Mucosa of rectum (tissue), 2 donors: ENCODE measurements at regions not wholly inside any gene's neighbourhood (a gene's known extent, or its start where the extent isn't known, plus 50 kb on each side); places are given as distances from the start of the nearest gene placed in this dataset.

Experiments used
- H3K27ac ChIP-seq, 2 donors: one replicate each; pipeline ENCODE4 v1.7.0; 2013; ENCODE audit warnings: inconsistent platforms in 2 of 2, low read depth in 2 of 2, low read length in 2 of 2
- H3K27me3 ChIP-seq, 2 donors: one replicate each; pipeline ENCODE4 v1.7.0; 2013; ENCODE audit warnings: low read length in 2 of 2; ENCODE audit not compliant: control insufficient read depth in 2 of 2, insufficient read depth in 2 of 2
- H3K36me3 ChIP-seq, 2 donors: one replicate each; pipeline ENCODE4 v1.7.0; 2013; ENCODE audit warnings: low read length in 2 of 2; ENCODE audit not compliant: control insufficient read depth in 2 of 2, insufficient read depth in 2 of 2
- H3K4me1 ChIP-seq, 2 donors: one replicate each; pipeline ENCODE4 v1.7.0; 2013; ENCODE audit warnings: low read length in 2 of 2, mild to moderate bottlenecking in 1 of 2; ENCODE audit not compliant: control insufficient read depth in 2 of 2, insufficient read depth in 2 of 2
- H3K4me3 ChIP-seq, 2 donors: one replicate each; pipeline ENCODE4 v1.7.0; 2013; ENCODE audit warnings: low read length in 2 of 2
- H3K9ac ChIP-seq, 2 donors: one replicate each; pipeline ENCODE4 v1.7.0; 2013; ENCODE audit warnings: low read length in 2 of 2, low read depth in 1 of 2, mild to moderate bottlenecking in 1 of 2
- H3K9me3 ChIP-seq, 2 donors: one replicate each; pipeline ENCODE4 v1.7.0; 2013; ENCODE audit warnings: low read length in 2 of 2; ENCODE audit not compliant: control insufficient read depth in 2 of 2
- donor health status: healthy.
- donor health status: Normal muscosa, but diverticular disease.

DNA sequence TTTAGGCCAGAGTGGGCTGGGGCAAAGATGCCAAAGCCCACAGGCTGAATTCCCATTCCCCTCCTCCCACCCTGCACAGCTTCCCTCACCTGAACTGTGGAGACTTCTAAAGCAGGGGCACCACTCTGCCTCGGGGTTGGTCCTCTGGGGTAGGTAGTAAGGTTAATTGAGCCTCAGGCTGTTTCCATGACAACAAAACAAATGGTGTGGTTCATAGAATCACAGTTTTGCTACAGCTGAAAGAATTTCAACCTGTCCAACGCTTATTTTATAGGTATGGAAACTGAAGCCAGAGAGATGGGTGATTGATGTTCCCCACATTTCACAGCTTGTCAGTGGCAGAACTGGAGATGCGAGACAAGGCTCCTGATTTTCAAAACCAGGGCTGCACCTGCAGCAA lies 109.5 kb downstream of the SNX19 start:
- H3K9ac ChIP-seq = no peak overlapping the region
- no peaks in the 10 kb centered on the region for H3K36me3 ChIP-seq
- no peaks in the 10 kb centered on the region for H3K9me3 ChIP-seq
- no peaks in the 10 kb centered on the region for H3K27me3 ChIP-seq
- H3K4me3 ChIP-seq = no peak overlapping the region
- no peaks in the 10 kb centered on the region for H3K4me1 ChIP-seq
- no peak overlapping the region for H3K27ac ChIP-seq

DNA sequence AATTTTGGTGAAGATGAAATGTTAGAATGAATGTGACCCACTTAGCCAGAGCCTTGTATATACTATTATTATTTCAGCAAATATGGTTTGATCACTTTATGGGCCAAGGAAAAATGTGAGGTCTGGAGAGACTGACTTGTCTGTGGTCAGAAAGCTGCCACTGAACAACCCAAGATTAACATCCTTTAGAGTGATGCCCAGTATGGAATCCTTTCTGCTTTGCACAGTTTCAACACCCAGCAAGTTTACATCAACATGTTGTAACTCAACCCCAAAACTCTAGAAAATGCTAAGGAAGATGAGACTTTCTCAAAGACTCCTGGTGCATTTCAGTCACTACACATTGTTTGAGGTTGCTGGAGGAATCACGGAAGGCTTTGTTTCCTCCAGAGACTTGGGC lies 107.7 kb downstream of the SNX19 start:
- Histone ChIP-seq H3K4me1 (no peaks in the 10 kb centered on the region), H3K36me3 (no peaks in the 10 kb centered on the region), H3K4me3 (no peak overlapping the region), H3K27me3 (no peaks in the 10 kb centered on the region), H3K27ac (no peak overlapping the region), H3K9ac (no peak overlapping the region), H3K9me3 (no peaks in the 10 kb centered on the region)

DNA sequence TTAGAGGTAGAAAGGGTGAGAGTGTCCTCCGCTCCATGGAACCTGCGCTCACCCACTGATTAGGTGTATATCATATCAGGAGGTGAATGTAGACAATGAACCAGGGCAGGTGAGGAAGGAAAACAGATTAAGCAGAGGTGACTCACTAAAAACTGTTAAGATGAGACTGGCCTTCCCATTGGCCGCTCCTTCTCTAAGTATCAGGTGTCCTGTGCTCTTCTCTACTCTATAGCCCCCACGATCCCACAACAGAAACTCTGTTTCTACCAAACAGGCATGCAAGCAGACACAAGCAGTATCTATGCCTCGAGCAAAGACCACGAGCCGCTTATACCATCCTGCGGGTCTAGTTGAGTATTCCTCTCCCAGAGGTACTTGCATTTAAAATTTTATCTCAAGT lies 103.1 kb downstream of the SNX19 start:
- Histone ChIP-seq H3K9me3 (no peaks in the 10 kb centered on the region), H3K27ac (no peak overlapping the region), H3K36me3 (no peaks in the 10 kb centered on the region), H3K9ac (no peak overlapping the region), H3K4me1 (no peaks in the 10 kb centered on the region), H3K27me3 (no peaks in the 10 kb centered on the region), H3K4me3 (no peak overlapping the region)

DNA sequence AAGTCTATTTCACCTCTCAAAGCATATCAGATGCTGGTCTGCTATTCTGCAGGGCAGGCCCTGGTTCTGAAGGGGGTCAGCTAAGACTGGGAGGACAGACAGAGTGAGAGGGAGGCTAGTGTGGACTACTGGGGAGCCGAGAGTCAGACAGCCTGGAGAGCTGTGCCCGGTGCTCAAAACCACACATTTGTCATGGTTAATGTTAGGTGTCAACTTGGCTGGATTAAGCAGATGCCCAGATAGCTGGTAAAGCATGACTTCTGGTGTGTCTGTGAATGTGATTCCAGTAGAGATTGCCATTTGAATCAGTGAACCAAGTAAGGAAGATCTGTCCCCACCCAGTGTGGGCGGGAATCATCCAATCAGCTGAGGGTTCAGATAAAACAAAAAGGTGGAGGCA lies 102.6 kb downstream of the SNX19 start:
- no peaks in the 10 kb centered on the region for H3K27me3 ChIP-seq
- H3K9me3 ChIP-seq = no peaks in the 10 kb centered on the region
- H3K36me3 ChIP-seq = no peaks in the 10 kb centered on the region
- no peak overlapping the region for H3K9ac ChIP-seq
- no peak overlapping the region for H3K4me3 ChIP-seq
- no peaks in the 10 kb centered on the region for H3K4me1 ChIP-seq
- no peak overlapping the region for H3K27ac ChIP-seq

DNA sequence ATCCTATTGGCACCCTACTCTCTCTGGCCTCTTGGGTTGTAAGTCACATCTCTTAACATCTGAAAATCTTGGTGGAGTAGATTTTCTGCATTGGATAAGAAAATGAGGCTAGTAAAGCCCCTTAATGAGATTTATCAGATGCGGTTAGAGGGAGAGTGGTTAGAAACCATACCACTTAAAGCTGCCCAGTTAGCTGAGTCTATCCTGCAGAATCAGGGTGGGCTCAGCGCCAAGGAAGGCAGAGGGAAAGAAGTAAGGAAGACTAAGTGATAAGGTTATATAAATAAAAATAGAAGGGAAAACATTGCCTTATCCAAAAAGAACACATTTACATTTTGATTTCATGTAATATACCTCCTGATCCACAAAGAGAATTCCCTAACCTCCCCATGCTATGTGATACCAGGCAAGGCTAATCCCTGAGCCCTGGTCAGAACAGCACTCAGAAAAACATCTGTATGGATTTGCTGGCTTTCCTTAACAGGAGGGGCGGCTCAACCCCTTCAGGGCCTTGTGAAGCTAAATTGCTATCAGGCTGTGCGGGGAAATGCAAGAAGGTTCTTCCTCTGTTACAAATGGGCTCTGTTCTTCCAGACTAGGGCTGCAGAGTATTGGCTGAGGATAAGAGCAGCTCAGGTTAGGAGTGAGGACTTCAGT lies 101.7 kb downstream of the SNX19 start:
- no peak overlapping the region for H3K4me3 ChIP-seq
- H3K9me3 ChIP-seq = no peaks in the 10 kb centered on the region
- no peaks in the 10 kb centered on the region for H3K36me3 ChIP-seq
- H3K27me3 ChIP-seq = no peaks in the 10 kb centered on the region
- no peak overlapping the region for H3K9ac ChIP-seq
- H3K4me1 ChIP-seq = no peaks in the 10 kb centered on the region
- H3K27ac ChIP-seq = no peak overlapping the region

DNA sequence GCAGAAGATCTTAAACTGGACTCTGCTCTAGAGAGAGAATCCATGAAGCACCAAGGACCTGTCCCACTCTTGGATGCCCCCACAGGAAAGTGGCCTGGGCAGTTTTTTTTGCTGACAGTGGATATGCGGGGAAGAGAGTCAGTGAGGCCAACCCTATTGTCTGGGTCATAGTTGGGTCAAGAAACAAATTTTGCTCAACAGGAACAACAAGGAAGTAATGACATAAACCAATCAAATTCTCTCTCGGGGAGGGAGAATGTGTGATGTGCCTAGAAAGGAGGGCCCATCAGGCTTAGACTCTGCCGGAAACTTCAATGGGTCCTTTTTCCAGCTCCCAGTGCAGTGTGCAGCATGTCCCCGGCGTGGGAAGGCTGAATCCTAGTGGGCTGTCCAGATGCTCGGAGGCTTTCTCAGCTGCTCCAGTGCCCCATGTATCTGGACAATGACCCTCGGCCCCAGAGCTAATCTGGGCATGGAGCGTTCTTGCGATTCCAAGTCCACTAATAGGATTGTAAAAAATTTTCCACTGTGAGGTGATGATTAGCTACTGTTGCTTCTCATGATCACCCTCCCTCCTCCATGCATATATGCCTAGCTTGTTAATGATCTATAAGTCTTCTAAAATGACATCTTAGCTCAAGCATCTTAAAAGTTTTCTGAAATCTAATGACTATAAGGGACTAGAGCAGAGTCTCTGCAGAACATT lies 101.0 kb downstream of the SNX19 start:
- Histone ChIP-seq H3K4me1 (no peaks in the 10 kb centered on the region), H3K9me3 (no peaks in the 10 kb centered on the region), H3K4me3 (no peak overlapping the region), H3K27ac (no peak overlapping the region), H3K27me3 (no peaks in the 10 kb centered on the region), H3K36me3 (no peaks in the 10 kb centered on the region), H3K9ac (no peak overlapping the region)

DNA sequence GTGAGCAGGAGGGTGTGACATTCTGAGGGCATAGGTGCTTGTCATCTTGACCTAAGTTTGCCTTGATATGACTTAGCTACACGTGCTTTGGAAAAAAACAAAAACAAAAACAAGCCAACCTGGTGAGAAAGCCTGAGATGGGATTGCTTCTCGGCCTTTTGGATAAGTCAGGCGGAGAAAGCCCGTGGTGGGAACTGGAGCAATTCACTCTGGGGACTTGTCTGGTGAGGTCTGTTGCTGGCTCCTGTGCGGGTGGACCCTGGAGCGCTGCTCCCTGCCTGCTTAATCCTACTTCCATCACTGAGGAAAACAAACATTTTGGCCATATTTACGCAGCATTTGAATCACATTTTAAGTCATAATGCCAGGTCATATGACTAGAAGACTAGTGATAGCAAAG lies 100.3 kb downstream of the SNX19 start:
- H3K36me3 ChIP-seq = no peaks in the 10 kb centered on the region
- H3K27ac ChIP-seq = no peak overlapping the region
- H3K27me3 ChIP-seq = no peaks in the 10 kb centered on the region
- no peaks in the 10 kb centered on the region for H3K9me3 ChIP-seq
- no peaks in the 10 kb centered on the region for H3K4me1 ChIP-seq
- no peak overlapping the region for H3K4me3 ChIP-seq
- H3K9ac ChIP-seq = no peak overlapping the region

DNA sequence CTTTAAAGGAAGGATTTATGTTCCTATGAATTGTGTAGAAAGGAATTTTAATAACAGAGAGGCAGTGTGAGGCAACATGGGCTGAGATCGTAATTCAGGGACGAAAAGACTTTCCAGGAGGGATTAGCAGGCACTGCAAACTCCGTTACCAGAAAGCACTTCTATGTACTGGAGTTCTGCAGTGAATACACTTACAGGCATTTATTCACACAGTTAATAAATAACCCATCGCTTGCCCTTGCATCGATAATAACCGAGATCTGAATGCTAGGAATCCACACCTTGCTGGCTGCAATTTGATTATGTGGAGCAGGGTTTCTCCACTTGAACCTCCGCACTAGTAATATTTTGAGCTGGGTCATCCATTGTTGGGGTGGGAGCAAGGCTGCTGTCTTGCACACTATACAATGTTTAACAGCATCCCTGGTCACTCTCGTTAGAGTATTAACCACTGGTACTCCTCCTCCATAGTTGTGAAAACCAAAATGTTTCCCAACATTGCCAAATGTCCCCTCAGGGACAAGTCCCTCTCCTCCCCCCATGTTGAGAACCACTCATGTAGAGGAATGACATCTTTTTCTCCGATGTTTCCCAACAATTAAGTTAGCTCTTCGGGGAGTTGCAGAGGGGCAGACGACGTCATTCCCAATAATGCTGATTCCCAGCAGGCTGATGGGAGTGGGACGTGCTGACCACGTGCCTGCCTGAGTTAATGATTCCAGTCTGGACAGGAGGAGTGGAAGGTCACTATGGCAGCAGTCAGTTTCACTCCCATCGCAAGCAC lies 99.5 kb downstream of the SNX19 start:
- H3K9ac ChIP-seq = no peak overlapping the region
- no peak overlapping the region for H3K4me3 ChIP-seq
- no peaks in the 10 kb centered on the region for H3K4me1 ChIP-seq
- no peaks in the 10 kb centered on the region for H3K27me3 ChIP-seq
- no peaks in the 10 kb centered on the region for H3K36me3 ChIP-seq
- H3K9me3 ChIP-seq = no peaks in the 10 kb centered on the region
- no peak overlapping the region for H3K27ac ChIP-seq

DNA sequence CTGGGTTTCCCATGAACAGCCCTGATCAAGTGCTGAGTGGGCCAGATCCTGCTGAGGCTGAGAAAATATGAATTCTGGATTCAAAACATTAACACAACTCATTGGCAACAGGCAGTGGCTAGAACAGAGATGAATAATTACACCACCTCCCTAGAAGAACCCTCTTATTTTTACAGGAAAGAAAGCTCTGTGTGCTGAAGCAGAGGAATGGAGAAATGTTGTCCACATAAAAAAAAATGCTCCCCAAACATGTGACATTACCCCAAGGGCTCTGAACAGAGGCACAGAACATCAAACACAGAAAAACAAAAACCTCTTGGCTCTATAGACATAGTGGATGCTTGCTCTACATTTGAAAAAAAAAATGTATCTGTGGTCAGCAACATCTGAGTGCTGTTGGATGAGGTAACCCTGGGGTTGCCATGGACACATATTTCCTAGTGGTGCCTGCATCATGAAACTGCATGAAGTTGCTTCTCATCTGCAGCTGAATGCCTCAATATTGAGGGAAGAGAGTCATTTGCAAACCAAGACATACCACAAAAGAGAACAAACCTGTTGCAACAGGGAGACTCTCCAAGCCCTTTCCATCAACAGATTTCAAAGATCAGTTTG lies 98.8 kb downstream of the SNX19 start:
- no peaks in the 10 kb centered on the region for H3K4me1 ChIP-seq
- H3K4me3 ChIP-seq = no peak overlapping the region
- H3K9ac ChIP-seq = no peak overlapping the region
- H3K36me3 ChIP-seq = no peaks in the 10 kb centered on the region
- H3K27ac ChIP-seq = no peak overlapping the region
- H3K27me3 ChIP-seq = no peaks in the 10 kb centered on the region
- no peaks in the 10 kb centered on the region for H3K9me3 ChIP-seq

DNA sequence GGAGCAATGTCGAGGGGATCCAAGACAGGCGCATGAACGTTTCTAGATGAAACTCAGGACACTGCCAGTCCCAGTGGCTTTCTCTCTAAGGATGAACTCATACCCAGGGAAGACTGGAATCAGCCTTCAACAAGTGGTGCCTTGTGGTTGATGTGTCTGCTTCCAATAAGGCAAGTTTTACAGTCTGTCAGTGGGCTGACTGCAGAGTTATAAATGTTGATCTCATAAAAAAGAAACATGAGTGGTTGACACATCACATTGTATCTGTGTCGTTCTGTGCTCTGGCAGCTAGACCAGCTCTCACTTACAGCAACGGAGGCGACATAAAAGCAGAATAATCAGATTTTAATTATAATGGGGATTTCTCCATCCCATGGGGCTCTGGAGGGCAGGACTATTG lies 96.7 kb downstream of the SNX19 start:
- Histone ChIP-seq H3K9me3 (no peaks in the 10 kb centered on the region), H3K4me1 (no peaks in the 10 kb centered on the region), H3K4me3 (no peak overlapping the region), H3K9ac (no peak overlapping the region), H3K27ac (no peak overlapping the region), H3K27me3 (no peaks in the 10 kb centered on the region), H3K36me3 (no peaks in the 10 kb centered on the region)
